Pancreas (tissue), 10 donors: ENCODE measurements at regions not wholly inside any gene's neighbourhood (a gene's known extent, or its start where the extent isn't known, plus 50 kb on each side); places are given as distances from the start of the nearest gene placed in this dataset.

ENCODE experiments used
- ATAC-seq, 4 donors: fragments of 200-7000 bp; cut with Tn5 transposase; one replicate each; pipeline versions ENCODE4 v1.8.0 to v1.9.1; 2020; ENCODE audit warnings: mild to moderate bottlenecking in 4 of 4, moderate library complexity in 4 of 4
- DNase-seq, 6 donors: peaks; one replicate each; pipeline ENCODE4 v3.0.0-alpha.2; 2020
- FAIRE-seq: peaks from 2 replicates; lab custom pipeline; 2012; peaks lifted over from hg19 to GRCh38; lab: Jason Lieb, UNC
- H3K27ac ChIP-seq, 4 donors: fragments of 200-600 bp; sonication (generic); 1 replicate in 3 of 4; 2 replicates in 1 of 4; pipeline versions ENCODE4 v1.5.0 to v1.8.0; 2020
- H3K27me3 ChIP-seq, 4 donors: fragments of 200-600 bp; one replicate each; pipeline ENCODE4 v1.8.0; 2021
- H3K36me3 ChIP-seq, 3 donors: fragments of 200-600 bp; sonication (generic) in 1 of 3; one replicate each; pipeline versions ENCODE4 v1.5.0 to v1.8.0; 2020 to 2021
- H3K4me1 ChIP-seq, 3 donors: fragments of 200-600 bp; one replicate each; pipeline ENCODE4 v1.8.0; 2021
- H3K4me3 ChIP-seq, 4 donors: fragments of 200-600 bp; sonication (generic) in 2 of 4; one replicate each; pipeline versions ENCODE4 v1.5.0 to v1.8.0; 2020 to 2021
- H3K9me3 ChIP-seq, 4 donors: fragments of 200-600 bp; one replicate each; pipeline ENCODE4 v1.8.0; 2021
- CTCF ChIP-seq, 4 donors: fragments of 200-600 bp; sonication (generic) in 3 of 4; IDR thresholded peaks; one replicate each; pipeline versions ENCODE4 v1.5.0 to v1.8.0; 2021; ENCODE audit warnings: antibody characterized with exemption in 4 of 4
- WGBS, 2 donors: extraction: QIAGEN DNeasy Blood & Tissue Kit; methylation state at CpG; one replicate each; pipeline ENCODE4 v1.1.7; 2013; 5-methylcytosine and 5-hydroxymethylcytosine counted together
- intact Hi-C, 3 donors: fragments of 100-400 bp; cut with DNase I; formaldehyde crosslinking; loops; one replicate each; pipeline versions ENCODE4 v1.11.1 to v1.14.2; 2022
- donor health status: healthy with polysubstance abuse.
- donor health status: DM: no; HTN: no; CAD: no; lungs with moderate emphysema.
- donor health status: DM: no; HTN: no; CAD: no.
- donor health status: control.
- donor health status: control.
- donor health status: Bipolar disorder and iron deficiency.
- donor health status: DM: yes; HTN: yes; CAD: no.
- donor health status: DM: no; HTN: no; CAD: no.
- donor health status: DM: no; HTN: no; CAD: no.
- donor health status: DM: yes; HTN: yes; CAD: no.

- no peaks in the 10 kb centered on the region for H3K4me1 ChIP-seq
- 84 to 93% methylated on average over 3 of the region's 3 CpGs for WGBS, 2 donors
- intact Hi-C loops, result no loop called here
- no peak overlapping the region for H3K27ac ChIP-seq
- no peaks in the 10 kb centered on the region for H3K36me3 ChIP-seq
- FAIRE-seq (no peak), DNase-seq (no peak), ATAC-seq (no peak)
- H3K9me3 ChIP-seq, result no peaks in the 10 kb centered on the region
- no peak for TF ChIP-seq CTCF (IDR thresholded peaks at IDR 0.05)
- H3K27me3 ChIP-seq, result no peaks in the 10 kb centered on the region
- no peak overlapping the region for H3K4me3 ChIP-seq
These were observed 327.1 kb downstream of the SHANK2 start for GRCh38 chr11:70925238-70925637.

GRCh38 chr11:70926543-70927201, 325.7 kb downstream of the SHANK2 start:
- no peak for TF ChIP-seq CTCF (IDR thresholded peaks at IDR 0.05)
- Histone ChIP-seq H3K4me1 (no peaks in the 10 kb centered on the region), H3K9me3 (no peaks in the 10 kb centered on the region), H3K27ac (no peak overlapping the region), H3K36me3 (no peaks in the 10 kb centered on the region), H3K4me3 (no peak overlapping the region), H3K27me3 (no peaks in the 10 kb centered on the region)
- ATAC-seq (no peak), FAIRE-seq (no peak), DNase-seq (no peak)
- WGBS, 2 donors, result 94 to 96% methylated on average over 14 of the region's 14 CpGs
- intact Hi-C loops, result no loop called here

- no peaks in the 10 kb centered on the region for H3K9me3 ChIP-seq
- H3K4me3 ChIP-seq, result no peak overlapping the region
- H3K27ac ChIP-seq, result no peak overlapping the region
- ATAC-seq (no peak), DNase-seq (no peak), FAIRE-seq (no peak)
- TF ChIP-seq CTCF (IDR thresholded peaks at IDR 0.05), result no peak
- 87 to 91% methylated on average over 10 of the region's 10 CpGs for WGBS, 2 donors
- H3K27me3 ChIP-seq, result no peaks in the 10 kb centered on the region
- intact Hi-C loops, result no loop called here
- H3K36me3 ChIP-seq, result no peaks in the 10 kb centered on the region
- no peaks in the 10 kb centered on the region for H3K4me1 ChIP-seq
These were observed 323.4 kb downstream of the SHANK2 start for GRCh38 chr11:70928854-70929598.

- no peak for TF ChIP-seq CTCF (IDR thresholded peaks at IDR 0.05)
- ATAC-seq (no peak), DNase-seq (no peak), FAIRE-seq (no peak)
- no peak overlapping the region for H3K4me3 ChIP-seq
- H3K27me3 ChIP-seq, result no peaks in the 10 kb centered on the region
- no peak overlapping the region for H3K27ac ChIP-seq
- H3K9me3 ChIP-seq, result no peaks in the 10 kb centered on the region
- WGBS, 2 donors, result 97 to 98% methylated on average over 3 of the region's 3 CpGs
- H3K36me3 ChIP-seq, result no peaks in the 10 kb centered on the region
- intact Hi-C loops, result no loop called here
- no peaks in the 10 kb centered on the region for H3K4me1 ChIP-seq
These were observed 322.2 kb downstream of the SHANK2 start for GRCh38 chr11:70930215-70930614.

- DNase-seq (no peak), FAIRE-seq (no peak), ATAC-seq (no peak)
- TF ChIP-seq CTCF (IDR thresholded peaks at IDR 0.05), result no peak
- Histone ChIP-seq H3K4me3 (no peak overlapping the region), H3K9me3 (no peaks in the 10 kb centered on the region), H3K36me3 (no peaks in the 10 kb centered on the region), H3K27ac (no peak overlapping the region), H3K27me3 (no peaks in the 10 kb centered on the region), H3K4me1 (no peaks in the 10 kb centered on the region)
- 88 to 98% methylated on average over 12 of the region's 12 CpGs for WGBS, 2 donors
- intact Hi-C loops, result no loop called here
These were observed 320.9 kb downstream of the SHANK2 start for GRCh38 chr11:70931430-70931829.
